ENCODE measurements at regions not wholly inside any gene's neighbourhood (a gene's known extent, or its start where the extent isn't known, plus 50 kb on each side); places are given as distances from the start of the nearest gene placed in this dataset.

DNA sequence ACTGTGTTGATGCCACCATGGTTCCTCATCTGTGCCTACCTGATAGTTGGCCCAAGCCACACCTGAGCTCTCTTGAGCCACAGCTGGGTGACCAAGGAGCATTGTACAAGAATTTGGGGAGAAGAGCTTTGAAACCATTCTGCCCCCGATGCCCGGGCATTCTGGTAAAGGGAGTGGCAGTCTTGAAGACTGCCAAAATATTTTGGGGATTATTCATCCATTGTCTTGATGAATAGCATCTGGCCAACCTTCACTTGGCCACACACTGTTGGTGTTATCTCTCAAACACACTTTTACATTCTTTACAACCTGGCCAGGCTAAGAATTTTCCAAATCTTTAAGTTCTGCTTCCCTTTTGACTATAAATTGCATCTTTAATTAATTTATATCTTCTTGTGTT is 113.1 kb upstream of the PCBD1 start:
- H3K4me1 ChIP-seq (ENCODE audit: control insufficient read depth in 3 of 3, insufficient read depth in 2 of 3, low read depth in 1 of 3, low read length in 2 of 3) = no peaks in the 10 kb centered on the region
- WGBS, 3 donors = 73 to 90% (median 89%) methylated on average over 2 of the region's 2 CpGs
- FAIRE-seq (no peak), DNase-seq (no peak)
- H3K9me3 ChIP-seq (ENCODE audit: control insufficient read depth in 2 of 2, insufficient read depth in 1 of 2, low read depth in 1 of 2, low read length in 1 of 2) = peaks cover 0 to 12% of the 10 kb centered on the region in 2 donors
- peaks cover 0 to 4% (median 0%) of the 10 kb centered on the region in 3 donors for H3K27me3 ChIP-seq (ENCODE audit: control insufficient read depth in 3 of 3, insufficient read depth in 3 of 3, low read length in 3 of 3)
- no peaks in the 10 kb centered on the region for H3K36me3 ChIP-seq (ENCODE audit: control insufficient read depth in 3 of 3, insufficient read depth in 2 of 3, low read depth in 1 of 3, low read length in 3 of 3)
- no peak overlapping the region for H3K27ac ChIP-seq (ENCODE audit: low read depth in 1 of 3, low read length in 2 of 3)
- no peak overlapping the region for H3K4me3 ChIP-seq (ENCODE audit: low read depth in 1 of 3, low read length in 3 of 3)

DNA sequence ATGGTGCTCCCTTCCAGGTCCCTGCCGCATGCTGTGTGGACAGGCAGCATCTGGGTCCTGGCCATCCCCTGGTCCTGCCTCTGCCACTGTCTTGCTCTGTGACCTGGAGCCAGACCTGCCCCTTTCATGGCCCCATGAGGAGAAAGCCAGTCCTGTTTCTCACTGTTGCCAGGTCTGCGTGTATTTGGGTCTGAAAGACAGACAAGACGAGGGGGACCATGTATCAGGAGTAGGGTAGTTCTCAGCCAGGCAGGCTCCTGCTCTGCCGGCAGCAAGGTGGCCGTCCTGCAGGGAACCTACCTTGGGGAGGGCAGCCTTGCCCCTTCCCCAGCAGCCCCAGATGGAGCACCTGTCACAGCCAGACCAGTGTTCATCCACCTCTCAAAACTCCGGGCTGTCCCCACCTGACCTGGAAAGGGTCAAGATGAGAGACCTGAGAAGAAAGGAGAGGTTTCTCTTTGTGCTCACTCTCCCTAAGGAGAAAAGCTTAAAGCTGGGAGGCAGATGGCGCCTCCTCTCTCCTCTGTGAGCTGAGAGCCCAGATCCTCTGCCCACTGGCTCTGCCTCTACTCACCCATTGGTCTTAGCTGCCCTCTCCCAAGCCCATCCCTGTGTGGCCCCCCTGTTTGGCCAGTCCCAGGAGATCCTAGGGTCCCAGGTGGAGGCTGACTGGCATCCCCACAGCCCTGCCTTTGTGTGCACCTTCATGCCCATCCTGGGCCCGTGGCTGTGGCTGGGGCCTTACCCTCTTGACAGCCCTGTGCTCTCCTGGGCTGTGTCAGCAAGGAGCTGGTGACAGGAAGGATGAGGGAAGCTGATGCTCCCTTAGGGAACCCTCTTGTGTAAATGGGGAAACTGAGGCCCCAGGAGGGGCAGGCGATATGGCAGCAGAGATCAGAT is 116.1 kb upstream of the PCBD1 start:
- Histone ChIP-seq H3K9me3 (ENCODE audit: control insufficient read depth in 2 of 2, insufficient read depth in 1 of 2, low read depth in 1 of 2, low read length in 1 of 2) (peaks cover 0 to 12% of the 10 kb centered on the region in 2 donors), H3K27ac (ENCODE audit: low read depth in 1 of 3, low read length in 2 of 3) (no peak overlapping the region), H3K4me3 (ENCODE audit: low read depth in 1 of 3, low read length in 3 of 3) (no peak overlapping the region), H3K27me3 (ENCODE audit: control insufficient read depth in 3 of 3, insufficient read depth in 3 of 3, low read length in 3 of 3) (peaks cover 0 to 2% (median 0%) of the 10 kb centered on the region in 3 donors), H3K4me1 (ENCODE audit: control insufficient read depth in 3 of 3, insufficient read depth in 2 of 3, low read depth in 1 of 3, low read length in 2 of 3) (no peaks in the 10 kb centered on the region), H3K36me3 (ENCODE audit: control insufficient read depth in 3 of 3, insufficient read depth in 2 of 3, low read depth in 1 of 3, low read length in 3 of 3) (no peaks in the 10 kb centered on the region)
- FAIRE-seq (no peak), DNase-seq (no peak)
- 71 to 82% (median 80%) methylated on average over 9 of the region's 9 CpGs for WGBS, 3 donors

DNA sequence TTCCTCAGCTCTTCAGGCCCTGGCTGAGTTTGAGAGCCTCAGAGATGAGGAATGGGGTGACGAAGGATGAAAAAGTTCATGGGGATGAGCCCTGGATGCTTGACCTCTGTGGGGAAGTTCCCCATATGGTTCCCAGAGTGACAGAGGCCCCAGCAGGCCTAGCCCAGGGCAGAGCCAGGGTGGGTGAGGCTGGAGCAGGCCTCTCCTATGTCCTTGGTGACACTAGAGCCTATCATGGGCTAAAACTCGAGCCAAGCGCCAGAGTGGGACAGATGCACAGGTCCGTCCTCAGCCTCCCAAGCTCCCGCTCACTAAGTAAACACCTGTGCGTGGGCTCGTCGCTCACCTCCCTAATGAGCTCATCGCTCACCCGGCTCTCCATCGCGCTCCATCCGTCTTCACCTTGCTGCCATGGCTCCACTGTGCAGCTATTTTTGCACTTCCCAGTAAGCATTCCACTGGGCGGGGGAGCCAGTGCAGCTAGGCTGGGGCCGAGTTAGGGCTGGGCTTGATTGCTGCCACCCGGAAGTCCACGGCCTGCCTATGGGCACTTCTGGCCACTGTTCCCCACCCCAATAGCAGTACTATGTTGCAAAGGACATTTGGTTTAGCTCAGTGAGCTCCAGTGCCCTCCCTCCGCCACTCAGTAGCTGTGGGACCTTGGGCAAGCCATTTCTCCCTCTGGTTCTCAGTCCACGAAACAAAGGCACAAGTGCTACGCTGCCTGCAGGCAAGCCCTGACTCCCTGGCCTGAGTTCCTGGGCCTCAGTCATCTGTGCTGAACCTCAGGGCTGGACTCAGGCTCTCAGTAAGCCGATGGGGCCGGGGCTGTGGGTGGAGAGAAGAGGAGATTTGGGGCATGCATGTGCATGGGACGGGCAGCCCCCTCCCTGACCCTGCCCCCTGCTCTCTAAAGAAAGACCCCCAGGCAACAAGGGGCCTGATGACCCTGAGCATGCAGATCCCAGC is 117.3 kb upstream of the PCBD1 start:
- 71 to 84% (median 71%) methylated on average over 23 of the region's 23 CpGs for WGBS, 3 donors
- Histone ChIP-seq H3K27ac (ENCODE audit: low read depth in 1 of 3, low read length in 2 of 3) (no peak overlapping the region), H3K27me3 (ENCODE audit: control insufficient read depth in 3 of 3, insufficient read depth in 3 of 3, low read length in 3 of 3) (peaks cover 0 to 3% (median 2%) of the 10 kb centered on the region in 3 donors), H3K4me3 (ENCODE audit: low read depth in 1 of 3, low read length in 3 of 3) (no peak overlapping the region), H3K4me1 (ENCODE audit: control insufficient read depth in 3 of 3, insufficient read depth in 2 of 3, low read depth in 1 of 3, low read length in 2 of 3) (no peaks in the 10 kb centered on the region), H3K36me3 (ENCODE audit: control insufficient read depth in 3 of 3, insufficient read depth in 2 of 3, low read depth in 1 of 3, low read length in 3 of 3) (no peaks in the 10 kb centered on the region), H3K9me3 (ENCODE audit: control insufficient read depth in 2 of 2, insufficient read depth in 1 of 2, low read depth in 1 of 2, low read length in 1 of 2) (peaks cover 0 to 5% of the 10 kb centered on the region in 2 donors)
- DNase-seq = no peak
- no peak for FAIRE-seq

DNA sequence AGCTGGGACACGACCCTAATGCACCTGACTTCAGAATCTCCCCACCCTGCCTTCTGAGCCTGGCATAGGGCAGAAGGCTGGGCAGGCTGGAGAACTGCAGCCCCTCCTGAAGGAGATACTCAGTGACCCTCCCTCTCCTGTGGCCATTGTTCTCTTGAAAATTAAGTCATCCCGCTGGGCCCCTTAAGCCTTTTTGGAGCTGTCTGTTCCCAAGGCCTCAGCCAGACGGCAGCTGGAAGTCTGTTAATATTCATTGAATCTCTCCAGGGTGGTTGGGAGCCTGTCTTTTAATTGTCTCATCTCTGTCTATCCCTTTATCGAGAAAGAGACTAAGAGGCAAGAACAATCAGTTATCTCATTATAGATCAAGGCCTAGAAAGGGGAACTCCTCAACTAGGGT is 118.1 kb upstream of the PCBD1 start:
- H3K9me3 ChIP-seq (ENCODE audit: control insufficient read depth in 2 of 2, insufficient read depth in 1 of 2, low read depth in 1 of 2, low read length in 1 of 2) = no peaks in the 10 kb centered on the region
- no peaks in the 10 kb centered on the region for H3K36me3 ChIP-seq (ENCODE audit: control insufficient read depth in 3 of 3, insufficient read depth in 2 of 3, low read depth in 1 of 3, low read length in 3 of 3)
- 56 to 65% (median 58%) methylated on average over 4 of the region's 4 CpGs for WGBS, 3 donors

DNA sequence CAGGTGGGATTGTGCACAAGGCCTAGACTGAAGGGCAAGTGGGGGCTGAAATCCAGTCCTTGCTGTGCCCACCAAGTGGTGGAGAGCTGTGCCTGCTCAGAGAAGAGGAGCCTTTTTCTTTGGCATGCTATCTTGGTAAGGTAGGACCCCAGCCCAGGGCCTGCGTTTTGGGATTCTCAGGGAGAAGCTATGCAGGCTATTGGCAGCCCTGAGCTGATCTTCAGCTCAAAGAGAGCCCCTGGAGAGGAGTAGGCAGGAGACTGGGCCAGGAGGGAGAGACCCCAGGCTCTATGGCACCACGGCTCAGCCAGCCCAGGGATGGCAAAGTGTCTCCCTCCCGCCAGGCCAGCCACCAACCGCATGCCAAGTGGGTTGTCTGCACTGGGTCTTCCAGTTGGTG is 119.2 kb upstream of the PCBD1 start:
- no peak overlapping the region for H3K27ac ChIP-seq (ENCODE audit: low read depth in 1 of 3, low read length in 2 of 3)
- H3K27me3 ChIP-seq (ENCODE audit: control insufficient read depth in 3 of 3, insufficient read depth in 3 of 3, low read length in 3 of 3) = peaks cover 0 to 3% (median 2%) of the 10 kb centered on the region in 3 donors
- 87 to 92% (median 89%) methylated on average over 4 of the region's 4 CpGs for WGBS, 3 donors
- no peak overlapping the region for H3K4me3 ChIP-seq (ENCODE audit: low read depth in 1 of 3, low read length in 3 of 3)
- FAIRE-seq (no peak), DNase-seq (no peak)
- H3K4me1 ChIP-seq (ENCODE audit: control insufficient read depth in 3 of 3, insufficient read depth in 2 of 3, low read depth in 1 of 3, low read length in 2 of 3) = no peaks in the 10 kb centered on the region
- H3K36me3 ChIP-seq (ENCODE audit: control insufficient read depth in 3 of 3, insufficient read depth in 2 of 3, low read depth in 1 of 3, low read length in 3 of 3) = no peaks in the 10 kb centered on the region
- H3K9me3 ChIP-seq (ENCODE audit: control insufficient read depth in 2 of 2, insufficient read depth in 1 of 2, low read depth in 1 of 2, low read length in 1 of 2) = no peaks in the 10 kb centered on the region

More for the DNA sequence above, 118.1 kb upstream of the PCBD1 start:
- Histone ChIP-seq H3K4me1 (ENCODE audit: control insufficient read depth in 3 of 3, insufficient read depth in 2 of 3, low read depth in 1 of 3, low read length in 2 of 3) (no peaks in the 10 kb centered on the region), H3K27me3 (ENCODE audit: control insufficient read depth in 3 of 3, insufficient read depth in 3 of 3, low read length in 3 of 3) (peaks cover 0 to 3% (median 2%) of the 10 kb centered on the region in 3 donors), H3K4me3 (ENCODE audit: low read depth in 1 of 3, low read length in 3 of 3) (no peak overlapping the region), H3K27ac (ENCODE audit: low read depth in 1 of 3, low read length in 2 of 3) (no peak overlapping the region)
- DNase-seq (no peak), FAIRE-seq (no peak)

DNA sequence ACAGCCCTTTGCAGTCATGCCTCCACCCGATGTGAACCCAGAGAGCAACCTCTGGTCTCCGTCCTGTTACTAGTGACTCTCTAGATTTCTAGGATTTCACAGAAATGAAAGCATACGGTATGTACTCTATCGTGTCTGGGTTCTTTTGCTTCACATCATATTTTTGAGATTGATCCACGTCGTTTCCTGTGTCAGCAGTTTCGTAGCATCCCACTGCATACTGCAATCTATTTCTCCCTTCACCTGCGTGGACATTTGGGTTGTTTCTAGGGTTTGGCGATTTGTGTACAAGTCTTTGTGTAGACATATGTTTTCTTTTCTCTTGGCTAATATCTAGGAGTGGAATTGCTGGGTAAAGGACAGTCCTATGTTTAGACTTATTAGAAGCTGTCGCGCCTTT is 119.8 kb upstream of the PCBD1 start:
- no peak for DNase-seq
- WGBS, 3 donors = 86 to 91% (median 89%) methylated on average over 11 of the region's 11 CpGs
- FAIRE-seq = no peak
- Histone ChIP-seq H3K27me3 (ENCODE audit: control insufficient read depth in 3 of 3, insufficient read depth in 3 of 3, low read length in 3 of 3) (peaks cover 0 to 3% (median 2%) of the 10 kb centered on the region in 3 donors), H3K36me3 (ENCODE audit: control insufficient read depth in 3 of 3, insufficient read depth in 2 of 3, low read depth in 1 of 3, low read length in 3 of 3) (no peaks in the 10 kb centered on the region), H3K4me3 (ENCODE audit: low read depth in 1 of 3, low read length in 3 of 3) (no peak overlapping the region), H3K4me1 (ENCODE audit: control insufficient read depth in 3 of 3, insufficient read depth in 2 of 3, low read depth in 1 of 3, low read length in 2 of 3) (no peaks in the 10 kb centered on the region), H3K9me3 (ENCODE audit: control insufficient read depth in 2 of 2, insufficient read depth in 1 of 2, low read depth in 1 of 2, low read length in 1 of 2) (no peaks in the 10 kb centered on the region), H3K27ac (ENCODE audit: low read depth in 1 of 3, low read length in 2 of 3) (no peak overlapping the region)

DNA sequence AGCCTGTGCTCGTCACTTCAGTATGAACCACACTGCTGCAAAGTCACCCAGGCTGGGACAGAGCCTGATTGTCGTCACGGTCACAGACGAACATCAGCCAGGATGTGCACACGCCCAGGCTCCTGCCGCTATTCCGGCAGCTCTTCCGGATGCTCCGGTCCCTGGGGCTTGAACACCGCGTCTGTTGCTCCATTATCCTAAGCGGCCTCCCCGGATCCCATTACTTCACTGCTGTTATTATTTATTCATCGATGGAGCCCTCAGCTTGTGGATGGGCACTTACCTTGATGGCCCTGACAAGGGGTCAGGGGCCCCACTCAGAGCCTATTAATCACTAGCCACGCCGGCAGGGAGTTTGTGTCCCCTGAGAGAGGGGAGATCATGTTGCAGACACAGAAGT is 120.8 kb upstream of the PCBD1 start:
- DNase-seq (no peak), FAIRE-seq (no peak)
- Histone ChIP-seq H3K36me3 (ENCODE audit: control insufficient read depth in 3 of 3, insufficient read depth in 2 of 3, low read depth in 1 of 3, low read length in 3 of 3) (no peaks in the 10 kb centered on the region), H3K4me3 (ENCODE audit: low read depth in 1 of 3, low read length in 3 of 3) (no peak overlapping the region), H3K9me3 (ENCODE audit: control insufficient read depth in 2 of 2, insufficient read depth in 1 of 2, low read depth in 1 of 2, low read length in 1 of 2) (no peaks in the 10 kb centered on the region), H3K4me1 (ENCODE audit: control insufficient read depth in 3 of 3, insufficient read depth in 2 of 3, low read depth in 1 of 3, low read length in 2 of 3) (no peaks in the 10 kb centered on the region), H3K27me3 (ENCODE audit: control insufficient read depth in 3 of 3, insufficient read depth in 3 of 3, low read length in 3 of 3) (peaks cover 0 to 3% (median 0%) of the 10 kb centered on the region in 3 donors), H3K27ac (ENCODE audit: low read depth in 1 of 3, low read length in 2 of 3) (no peak overlapping the region)
- 65 to 85% (median 84%) methylated on average over 16 of the region's 16 CpGs for WGBS, 3 donors

DNA sequence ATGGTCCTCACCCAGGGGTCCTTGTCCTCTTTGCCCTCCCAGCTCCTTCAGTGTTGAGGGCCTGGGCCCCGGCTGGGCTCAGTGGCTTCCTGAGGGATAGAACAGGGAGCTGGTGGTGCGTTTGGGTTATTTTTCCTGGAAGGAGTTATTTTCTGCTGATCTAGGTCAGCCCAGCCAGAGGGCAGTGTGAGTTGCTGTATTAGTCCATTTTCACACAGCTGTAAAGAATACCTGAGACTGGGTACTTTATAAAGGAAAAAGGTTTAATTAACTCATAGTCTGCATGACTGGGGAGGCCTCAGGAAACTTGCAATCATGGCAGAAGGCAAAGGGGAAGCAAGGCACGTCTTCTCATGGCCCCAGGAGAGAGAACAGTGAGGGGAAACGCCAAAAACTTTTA is 122.4 kb upstream of the PCBD1 start:
- H3K9me3 ChIP-seq (ENCODE audit: control insufficient read depth in 2 of 2, insufficient read depth in 1 of 2, low read depth in 1 of 2, low read length in 1 of 2) = no peaks in the 10 kb centered on the region
- no peak for FAIRE-seq
- peaks cover 0 to 4% (median 3%) of the 10 kb centered on the region in 3 donors for H3K27me3 ChIP-seq (ENCODE audit: control insufficient read depth in 3 of 3, insufficient read depth in 3 of 3, low read length in 3 of 3)
- no peak for DNase-seq
- H3K36me3 ChIP-seq (ENCODE audit: control insufficient read depth in 3 of 3, insufficient read depth in 2 of 3, low read depth in 1 of 3, low read length in 3 of 3) = no peaks in the 10 kb centered on the region
- no peak overlapping the region for H3K27ac ChIP-seq (ENCODE audit: low read depth in 1 of 3, low read length in 2 of 3)
- whole genome bisulfite sequencing, 3 donors = 49 to 67% (median 51%) methylated on average over 4 of the region's 4 CpGs
- H3K4me1 ChIP-seq (ENCODE audit: control insufficient read depth in 3 of 3, insufficient read depth in 2 of 3, low read depth in 1 of 3, low read length in 2 of 3) = no peaks in the 10 kb centered on the region
- no peak overlapping the region for H3K4me3 ChIP-seq (ENCODE audit: low read depth in 1 of 3, low read length in 3 of 3)
